GM12875 (cell line): ENCODE measurements at regions not wholly inside any gene's neighbourhood (a gene's known extent, or its start where the extent isn't known, plus 50 kb on each side); places are given as distances from the start of the nearest gene placed in this dataset.
A peak's percentile ranks its signal among the peaks of the same experiment; 100 is the strongest.

Experiments
- H3K4me3 ChIP-seq: one replicate; pipeline ENCODE4 v1.5.1; 2011; ENCODE audit warnings: low read depth, low read length, control low read depth
- TF ChIP-seq, protein P1 (sequence below): IDR thresholded peaks from 2 replicates; pipeline ENCODE4 v1.5.1; 2011; ENCODE audit warnings: low read depth, mild to moderate bottlenecking, control low read depth, inconsistent platforms, low read length, moderate library complexity, borderline replicate concordance; ENCODE audit not compliant: insufficient read depth

GRCh38 chr3:165903885-165904630 is 66.8 kb upstream of the BCHE start:
- TF ChIP-seq, protein P1, sequence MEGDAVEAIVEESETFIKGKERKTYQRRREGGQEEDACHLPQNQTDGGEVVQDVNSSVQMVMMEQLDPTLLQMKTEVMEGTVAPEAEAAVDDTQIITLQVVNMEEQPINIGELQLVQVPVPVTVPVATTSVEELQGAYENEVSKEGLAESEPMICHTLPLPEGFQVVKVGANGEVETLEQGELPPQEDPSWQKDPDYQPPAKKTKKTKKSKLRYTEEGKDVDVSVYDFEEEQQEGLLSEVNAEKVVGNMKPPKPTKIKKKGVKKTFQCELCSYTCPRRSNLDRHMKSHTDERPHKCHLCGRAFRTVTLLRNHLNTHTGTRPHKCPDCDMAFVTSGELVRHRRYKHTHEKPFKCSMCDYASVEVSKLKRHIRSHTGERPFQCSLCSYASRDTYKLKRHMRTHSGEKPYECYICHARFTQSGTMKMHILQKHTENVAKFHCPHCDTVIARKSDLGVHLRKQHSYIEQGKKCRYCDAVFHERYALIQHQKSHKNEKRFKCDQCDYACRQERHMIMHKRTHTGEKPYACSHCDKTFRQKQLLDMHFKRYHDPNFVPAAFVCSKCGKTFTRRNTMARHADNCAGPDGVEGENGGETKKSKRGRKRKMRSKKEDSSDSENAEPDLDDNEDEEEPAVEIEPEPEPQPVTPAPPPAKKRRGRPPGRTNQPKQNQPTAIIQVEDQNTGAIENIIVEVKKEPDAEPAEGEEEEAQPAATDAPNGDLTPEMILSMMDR, result no peak
- no peak overlapping the region for H3K4me3 ChIP-seq

GRCh38 chr3:165899066-165899465 is 61.8 kb upstream of the BCHE start:
- no peak overlapping the region for H3K4me3 ChIP-seq
- TF ChIP-seq, protein P1, result no peak

DNA sequence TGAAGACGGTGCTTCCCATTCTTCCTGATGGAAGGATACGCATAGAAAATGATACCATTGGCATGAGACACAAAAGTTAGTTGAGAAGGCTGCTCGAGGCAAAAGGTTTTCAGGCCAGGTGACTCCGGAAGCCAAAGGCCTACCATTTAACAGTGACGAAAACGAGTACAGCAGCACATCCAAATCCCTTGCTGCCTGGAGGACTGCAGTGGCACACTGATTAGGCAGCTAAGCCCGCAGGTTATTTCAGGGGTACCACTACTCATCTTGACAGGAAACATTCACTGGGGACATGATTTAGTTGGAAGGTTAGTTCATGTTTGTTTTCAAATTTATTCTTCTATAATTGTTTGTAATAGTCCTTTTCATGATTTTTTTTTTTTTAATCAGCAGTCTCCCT is 59.9 kb upstream of the BCHE start:
- no peak overlapping the region for H3K4me3 ChIP-seq
- TF ChIP-seq, protein P1, result no peak

DNA sequence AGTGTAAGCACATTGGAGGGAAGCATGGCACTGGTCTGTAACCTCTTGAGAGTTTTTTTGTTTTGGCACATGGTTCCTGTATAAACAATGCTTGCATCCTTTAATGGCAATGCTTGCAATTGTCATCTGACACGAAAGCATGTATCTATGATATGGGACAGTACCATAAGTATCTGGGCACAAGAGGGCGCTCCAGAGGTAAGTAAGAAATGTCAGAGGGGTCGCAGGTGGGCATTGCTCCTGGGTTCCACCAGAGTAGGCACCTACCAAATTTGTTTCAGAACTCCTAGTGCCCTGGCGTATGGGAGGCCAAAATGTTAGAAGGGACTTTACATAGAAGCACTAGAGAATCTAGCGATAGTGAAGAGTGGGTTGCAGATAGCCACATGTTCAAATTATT is 58.7 kb upstream of the BCHE start:
- TF ChIP-seq, protein P1, result peak; percentile 26; the same call in 1 of the 2 replicates
- no peak overlapping the region for H3K4me3 ChIP-seq

GRCh38 chr3:165892565-165892964 is 55.3 kb upstream of the BCHE start:
- TF ChIP-seq, protein P1, result no peak

More at GRCh38 chr3:165892565-165892964, 55.3 kb upstream of the BCHE start:
- no peak overlapping the region for H3K4me3 ChIP-seq
